Dermis blood vessel endothelial cell (primary cell): ENCODE measurements at regions not wholly inside any gene's neighbourhood (a gene's known extent, or its start where the extent isn't known, plus 50 kb on each side); places are given as distances from the start of the nearest gene placed in this dataset.

Experiments used
- DNase-seq: peaks from one replicate; pipeline ENCODE4 v3.0.0; 2010

- no peak for DNase-seq
These were observed 192.5 kb downstream of the POSTN start for GRCh38 chr13:37406031-37406430.

GRCh38 chr13:37403776-37404527 is 194.6 kb downstream of the POSTN start:
- no peak for DNase-seq

GRCh38 chr13:37401721-37402120 is 196.8 kb downstream of the POSTN start:
- no peak for DNase-seq

- no peak for DNase-seq
These were observed 201.0 kb downstream of the POSTN start for GRCh38 chr13:37397535-37397934.

DNA sequence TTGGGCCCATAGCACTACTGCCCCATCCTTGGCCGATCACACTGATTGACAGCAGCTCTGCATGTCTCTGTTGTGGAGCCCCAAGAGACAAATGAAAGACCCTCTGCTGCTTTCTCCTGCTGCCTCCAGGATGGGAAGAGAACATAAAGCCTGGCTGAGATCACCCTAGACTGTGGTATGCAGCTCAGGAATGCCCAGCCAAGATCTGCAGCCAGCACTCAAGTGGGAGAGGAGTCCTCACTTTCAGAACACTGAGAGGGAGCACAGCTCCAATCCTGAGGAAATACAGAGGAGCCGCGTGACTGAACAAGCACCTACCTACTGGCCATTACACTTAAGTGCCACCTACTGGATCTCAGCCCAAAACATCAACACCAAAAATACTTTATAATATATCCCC is 203.0 kb downstream of the POSTN start:
- no peak for DNase-seq

DNA sequence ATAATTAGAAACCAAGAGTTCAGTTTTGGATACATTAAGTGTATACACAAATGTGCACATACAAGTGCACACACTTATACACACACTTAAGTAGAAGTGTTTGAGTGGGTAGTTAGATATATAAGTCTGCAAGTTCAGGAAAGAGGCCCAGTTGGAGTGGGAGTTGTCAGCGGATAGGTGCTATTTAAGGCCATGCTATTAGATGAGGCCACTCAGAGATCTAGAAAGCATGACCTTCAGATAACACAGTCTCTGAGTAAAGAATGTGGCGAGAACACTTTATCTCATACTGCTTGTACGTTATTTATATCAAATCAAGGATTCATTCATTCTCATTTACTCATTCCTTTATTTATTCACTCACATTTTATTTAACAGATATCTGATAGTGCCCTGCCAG is 206.2 kb downstream of the POSTN start:
- DNase-seq = no peak

- no peak for DNase-seq
These were observed 207.8 kb downstream of the POSTN start for GRCh38 chr13:37390735-37391134.

DNA sequence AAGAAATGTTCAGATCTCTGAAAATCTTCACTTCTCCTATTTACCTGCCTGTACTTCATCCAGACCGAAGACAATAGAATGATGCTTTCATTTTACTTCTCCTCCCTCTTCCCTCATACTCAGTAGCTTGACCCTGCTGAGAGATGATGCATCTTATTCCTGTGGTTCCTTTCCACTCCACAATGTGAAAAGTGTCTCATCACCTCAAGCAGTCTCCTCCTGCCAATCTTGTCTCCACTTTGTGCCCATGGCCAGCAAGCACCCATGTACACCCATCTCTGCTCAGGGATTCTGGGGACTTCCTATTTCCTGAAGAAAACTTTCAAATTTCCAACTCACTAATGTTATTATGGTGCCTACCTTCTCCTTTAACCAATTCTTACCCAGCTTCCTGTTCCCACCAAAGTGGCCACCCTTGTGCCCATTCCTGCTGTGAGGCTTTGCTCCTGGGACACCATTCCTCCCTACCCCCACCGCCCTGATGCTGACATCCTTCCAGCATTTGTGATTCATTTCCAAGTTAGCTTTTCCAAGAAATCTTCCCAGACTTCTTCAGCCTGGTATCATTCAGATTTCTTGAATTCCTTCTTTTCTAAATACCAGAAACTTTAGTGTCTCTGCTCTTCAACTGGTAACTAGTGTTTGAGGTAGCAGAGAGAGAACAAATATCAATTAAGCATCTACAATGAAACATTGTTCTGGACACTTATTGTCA is 212.5 kb downstream of the POSTN start:
- peak; percentile 19 for DNase-seq

DNA sequence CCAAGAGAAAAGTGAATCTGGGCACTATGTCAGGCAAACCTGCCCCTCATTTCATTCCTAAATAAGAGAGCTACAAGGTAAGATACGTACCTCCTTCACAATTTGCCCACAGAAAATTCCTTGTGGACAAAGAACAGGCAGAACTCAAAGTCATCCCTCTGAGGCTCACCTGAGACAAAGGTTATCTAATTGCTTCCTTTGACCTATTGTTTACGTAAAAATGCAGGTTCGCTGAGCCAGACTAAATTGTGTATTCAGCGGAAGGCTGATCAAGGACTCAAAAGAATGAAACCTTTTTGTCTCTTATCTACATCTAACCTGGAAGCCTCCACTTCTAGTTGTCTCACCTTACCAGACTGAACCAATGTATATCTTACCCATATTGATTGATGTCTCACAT is 213.3 kb downstream of the POSTN start:
- no peak for DNase-seq

- no peak for DNase-seq
These were observed 214.7 kb downstream of the POSTN start for GRCh38 chr13:37383856-37384370.

GRCh38 chr13:37383046-37383445 is 215.5 kb downstream of the POSTN start:
- DNase-seq = no peak

- DNase-seq = no peak
These were observed 216.4 kb downstream of the POSTN start for GRCh38 chr13:37382146-37382545.

GRCh38 chr13:37381502-37381901 is 217.1 kb downstream of the POSTN start:
- DNase-seq = no peak

- no peak for DNase-seq
These were observed 218.7 kb downstream of the POSTN start for GRCh38 chr13:37379841-37380240.

- no peak for DNase-seq
These were observed 222.8 kb downstream of the POSTN start for GRCh38 chr13:37375724-37376123.

DNA sequence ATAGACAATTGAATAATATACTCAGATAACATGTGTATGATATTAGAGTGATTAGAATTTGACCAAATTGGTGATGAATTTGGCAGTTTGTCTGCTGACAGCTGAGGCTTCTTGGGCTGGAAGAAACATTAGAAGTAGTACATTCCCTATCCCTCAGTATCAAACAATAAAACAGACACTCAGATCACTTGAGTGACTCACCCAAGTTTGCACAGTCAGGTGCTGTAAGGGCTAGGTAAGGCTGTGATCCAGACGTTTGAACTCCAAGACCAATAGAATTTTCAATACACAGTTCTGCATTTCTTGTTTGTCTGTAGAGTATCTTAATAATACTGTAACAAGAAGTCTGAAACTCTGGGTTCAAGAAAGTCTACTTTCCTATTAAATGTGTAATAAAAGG is 223.5 kb downstream of the POSTN start:
- no peak for DNase-seq

DNA sequence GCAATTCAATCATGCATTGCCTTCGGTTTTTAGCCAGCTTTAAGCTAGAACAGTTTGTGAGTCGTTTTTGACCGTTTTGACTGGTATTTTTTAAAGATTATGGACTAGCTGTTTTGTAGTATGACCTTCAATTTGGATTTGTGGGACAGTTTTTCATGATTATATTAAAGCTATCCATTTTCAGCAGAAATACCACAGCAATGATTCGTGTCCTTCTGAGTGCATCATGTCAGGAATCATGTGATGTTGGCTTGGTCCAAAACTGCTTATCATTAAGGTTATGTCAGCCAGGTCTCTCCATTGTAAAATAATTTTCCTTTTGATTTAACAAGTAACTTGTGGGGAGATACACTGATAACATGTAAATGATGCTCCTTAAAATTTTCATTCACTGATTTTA is 229.0 kb downstream of the POSTN start:
- DNase-seq = peak; percentile 19

DNA sequence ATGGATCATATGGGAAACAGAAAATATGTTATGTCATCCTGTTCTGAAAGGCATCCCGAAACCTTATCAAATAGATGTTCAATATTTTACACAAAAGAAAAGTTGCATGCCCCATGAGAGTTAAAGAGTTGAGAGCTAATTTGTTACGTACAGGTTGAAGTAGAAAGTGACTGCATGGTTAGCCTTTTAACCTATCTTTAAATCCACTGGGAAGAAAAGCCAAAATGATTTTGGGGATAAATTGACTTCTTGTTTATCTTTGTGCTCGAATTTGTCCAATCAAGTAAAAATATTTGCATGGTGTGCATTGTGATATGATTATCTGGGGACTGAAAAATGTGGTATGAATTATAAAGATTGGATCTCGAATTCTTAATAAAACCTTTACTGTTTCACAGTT is 230.1 kb downstream of the POSTN start:
- DNase-seq = no peak

DNA sequence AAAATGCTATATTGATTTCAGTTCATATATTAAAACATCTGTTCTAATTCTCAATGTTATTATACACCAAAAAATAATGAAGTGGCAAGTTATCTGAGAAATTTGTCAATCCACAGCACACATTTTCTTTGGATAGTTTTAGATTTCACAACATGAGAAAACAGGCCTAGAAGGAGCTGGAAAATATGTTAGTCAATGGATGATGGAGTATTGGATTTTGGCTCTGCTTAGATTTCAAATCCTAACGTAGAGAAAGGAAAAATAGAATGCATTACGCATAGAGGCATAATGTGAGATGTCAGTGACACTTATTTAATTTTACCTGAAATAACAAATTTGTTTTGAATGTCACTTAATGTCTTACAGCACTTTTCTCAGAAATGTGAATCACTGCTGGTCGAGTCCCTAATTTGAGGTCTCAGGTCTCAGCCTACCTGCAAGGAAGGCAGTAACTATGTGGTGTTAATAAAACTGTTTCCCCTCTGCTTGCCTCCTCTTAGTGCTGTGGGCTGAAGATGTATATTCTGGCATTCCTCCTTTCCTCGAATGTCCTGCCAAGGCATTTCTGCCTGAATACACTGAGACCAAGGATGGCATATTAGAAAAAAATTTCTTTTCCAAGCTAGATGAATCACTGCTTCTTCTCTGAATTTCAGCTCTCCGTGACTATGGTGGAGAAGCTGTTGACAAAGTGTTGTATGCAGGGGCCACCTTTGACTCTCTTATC is 232.4 kb downstream of the POSTN start:
- DNase-seq = no peak

GRCh38 chr13:37365496-37365895 is 233.1 kb downstream of the POSTN start:
- DNase-seq = no peak

DNA sequence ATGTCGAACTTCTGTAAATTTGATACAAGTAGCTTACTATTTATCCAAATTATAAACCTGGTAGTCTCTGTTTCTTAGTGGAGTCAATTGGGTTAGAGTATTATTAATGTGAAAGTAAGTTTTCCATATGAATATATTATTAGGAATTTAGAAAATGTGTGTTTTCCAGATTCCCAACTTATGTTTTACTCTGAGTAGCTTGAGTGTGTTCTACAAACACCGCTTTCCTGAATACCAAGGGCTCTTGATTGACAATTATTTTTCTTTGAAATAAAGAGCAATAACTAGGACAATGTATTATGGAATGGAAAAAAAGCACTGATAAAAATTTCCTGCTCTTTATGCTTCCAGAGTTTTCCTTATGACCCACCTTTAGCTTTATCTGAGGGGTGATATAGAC is 233.6 kb downstream of the POSTN start:
- DNase-seq = no peak

GRCh38 chr13:37364007-37364406 is 234.6 kb downstream of the POSTN start:
- no peak for DNase-seq

DNA sequence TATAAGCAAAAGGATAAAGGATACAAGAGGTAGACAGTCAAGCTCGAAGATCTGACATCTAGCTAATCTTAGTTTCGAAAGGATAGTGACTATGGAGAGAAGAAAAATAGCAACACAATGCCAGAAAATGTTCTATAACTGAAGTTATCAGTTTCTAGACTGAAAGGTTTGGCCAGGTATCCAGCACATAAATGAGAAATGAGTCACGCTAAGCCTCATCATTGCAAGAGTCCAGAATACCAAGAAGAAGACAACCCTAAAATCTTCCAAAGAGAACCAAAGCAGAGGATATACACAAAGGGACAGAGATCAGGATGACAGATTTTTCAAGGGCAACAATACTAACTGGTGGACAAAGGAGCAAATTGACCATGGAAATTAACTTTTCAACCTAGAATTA is 237.0 kb downstream of the POSTN start:
- no peak for DNase-seq

DNA sequence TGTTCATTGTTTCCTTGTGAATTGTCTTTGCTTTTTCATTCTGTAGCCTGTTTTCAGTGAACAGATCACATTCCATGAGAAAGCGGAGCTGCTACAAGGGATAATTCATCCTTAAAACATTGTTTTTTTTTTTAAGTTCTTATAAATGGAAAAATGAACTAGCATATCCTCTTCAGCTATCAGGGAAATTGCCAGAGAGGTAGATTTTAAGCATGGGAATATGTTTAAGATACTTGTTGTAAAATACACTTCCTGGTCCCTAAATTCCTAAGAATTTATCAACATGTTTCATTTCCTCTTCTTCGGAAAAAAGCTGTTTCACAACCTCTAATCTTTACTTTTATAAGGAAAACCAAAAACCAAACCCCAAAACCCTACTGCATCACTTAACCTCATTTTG is 238.0 kb downstream of the POSTN start:
- DNase-seq = peak; percentile 58
